GM19455 (cell line): ENCODE measurements at regions not wholly inside any gene's neighbourhood (a gene's known extent, or its start where the extent isn't known, plus 50 kb on each side); places are given as distances from the start of the nearest gene placed in this dataset.

Experiments
- ATAC-seq: cut with Tn5 transposase; IDR thresholded peaks from one replicate; pipeline ENCODE4 v1.9.1; 2021; ENCODE audit not compliant: unreplicated experiment

GRCh38 chr2:82875858-82876257 is 1583.2 kb downstream of the SUCLG1 start:
- no peak for ATAC-seq

DNA sequence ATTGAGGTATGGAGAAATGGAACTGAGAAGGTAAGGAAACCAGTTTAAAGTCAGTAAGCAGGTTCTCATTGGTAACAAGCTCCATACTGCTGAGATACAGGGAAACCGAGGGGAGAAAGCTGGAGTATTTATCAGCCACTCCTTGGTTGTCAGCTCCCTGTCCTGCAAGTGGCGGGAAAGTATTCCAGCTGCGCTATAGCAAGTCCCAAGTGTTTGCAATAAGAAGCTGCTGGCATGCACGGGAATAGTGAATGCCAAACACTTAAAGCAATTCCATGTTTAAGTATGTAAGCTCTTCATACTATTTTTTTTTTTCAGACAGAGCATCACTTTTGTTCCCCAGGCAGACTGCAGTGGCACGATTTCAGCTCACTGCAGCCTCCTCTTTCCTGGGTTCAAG is 1601.1 kb downstream of the SUCLG1 start:
- ATAC-seq = no peak

DNA sequence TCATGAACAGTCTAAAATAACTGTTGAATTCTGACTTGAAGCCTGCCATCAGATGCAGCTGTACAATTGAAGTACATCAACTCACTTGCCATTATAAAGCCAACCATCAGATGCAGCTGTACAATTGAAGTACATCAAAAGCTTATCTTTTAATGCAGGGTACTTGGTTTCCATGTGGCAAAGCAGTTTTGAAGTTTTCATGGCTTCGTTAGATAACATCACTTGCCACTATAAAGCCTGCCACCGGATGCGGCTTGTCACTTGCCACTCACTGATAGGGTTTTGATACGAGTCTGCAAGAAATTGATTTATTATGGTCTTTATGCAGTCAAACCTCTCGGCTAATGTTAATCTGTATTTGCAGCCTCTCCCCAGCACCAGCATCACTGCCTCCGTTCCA is 1605.8 kb downstream of the SUCLG1 start:
- no peak for ATAC-seq

DNA sequence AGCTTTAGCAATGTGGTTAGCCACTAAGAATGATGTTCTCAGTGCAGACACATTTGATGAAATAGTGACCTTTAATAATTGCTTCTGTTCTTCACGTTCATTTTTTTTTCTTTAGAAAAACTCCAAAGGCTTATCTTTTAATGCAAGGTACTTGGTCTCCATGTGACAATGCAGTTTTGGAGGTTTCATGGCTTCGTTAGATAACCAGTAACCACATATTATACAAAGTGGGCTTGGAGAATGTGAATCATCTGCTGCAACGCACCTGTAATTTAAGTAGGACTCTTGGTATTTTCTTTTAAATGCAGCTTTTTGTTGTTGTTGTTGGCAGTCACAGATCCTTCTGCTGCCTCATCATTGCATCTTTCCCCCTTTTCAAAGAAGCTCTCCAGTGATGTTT is 1606.3 kb downstream of the SUCLG1 start:
- no peak for ATAC-seq

DNA sequence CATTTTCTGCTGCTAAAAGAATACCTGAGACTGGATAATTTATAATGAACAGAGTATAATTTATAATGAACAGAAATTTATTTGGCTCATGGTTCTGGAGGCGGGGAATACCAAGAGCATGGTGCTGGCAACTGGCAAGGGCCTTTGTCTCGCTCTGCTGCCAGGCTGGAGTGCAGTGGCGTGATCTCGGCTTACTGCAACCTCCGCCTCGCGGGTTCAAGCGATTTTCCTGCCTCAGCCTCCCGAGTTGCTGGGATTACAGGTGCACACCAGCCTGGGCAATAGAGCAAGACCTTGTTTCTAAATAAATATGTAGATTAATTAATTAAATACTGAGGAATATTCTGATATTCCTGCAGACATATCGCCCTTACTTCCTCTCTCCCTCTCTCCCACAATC is 1610.8 kb downstream of the SUCLG1 start:
- no peak for ATAC-seq

DNA sequence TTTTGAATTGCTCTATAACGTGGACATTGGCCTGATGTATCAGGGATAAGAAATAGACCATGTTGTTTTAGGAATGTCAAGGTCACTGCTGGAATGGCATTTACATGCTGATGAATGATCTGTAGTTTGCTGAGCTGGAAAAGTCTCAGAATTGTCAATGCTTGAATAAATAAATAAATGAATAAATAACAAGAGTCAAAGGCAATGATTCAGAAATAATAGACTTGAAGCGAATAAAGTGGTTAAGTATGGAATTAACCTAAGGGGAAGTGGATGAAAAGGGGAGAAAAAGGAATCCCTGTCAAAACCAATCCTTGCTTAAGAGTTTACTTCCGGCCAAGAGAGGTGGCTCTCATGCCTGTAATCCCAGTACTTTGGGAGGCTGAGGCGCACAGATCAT is 1620.0 kb downstream of the SUCLG1 start:
- ATAC-seq = no peak

GRCh38 chr2:82837588-82838304 is 1621.3 kb downstream of the SUCLG1 start:
- no peak for ATAC-seq

DNA sequence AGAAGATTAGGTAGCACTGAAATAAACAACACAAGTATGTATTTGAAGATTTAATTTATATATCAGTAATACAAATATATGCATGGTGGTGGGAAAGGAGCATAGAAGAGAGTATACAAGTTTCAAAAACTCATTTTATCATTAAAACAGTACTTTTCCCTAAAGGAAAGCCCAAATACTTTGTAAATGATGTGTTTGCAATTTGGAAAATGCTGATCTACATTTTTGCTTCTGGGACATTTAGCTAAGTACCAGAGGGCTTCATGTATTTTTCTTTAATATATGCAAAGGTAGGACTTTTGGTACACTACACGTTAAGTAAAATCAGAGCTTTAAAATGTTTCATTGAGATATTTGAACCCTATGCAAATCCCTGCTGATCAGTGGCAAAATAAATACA is 1624.2 kb downstream of the SUCLG1 start:
- no peak for ATAC-seq

DNA sequence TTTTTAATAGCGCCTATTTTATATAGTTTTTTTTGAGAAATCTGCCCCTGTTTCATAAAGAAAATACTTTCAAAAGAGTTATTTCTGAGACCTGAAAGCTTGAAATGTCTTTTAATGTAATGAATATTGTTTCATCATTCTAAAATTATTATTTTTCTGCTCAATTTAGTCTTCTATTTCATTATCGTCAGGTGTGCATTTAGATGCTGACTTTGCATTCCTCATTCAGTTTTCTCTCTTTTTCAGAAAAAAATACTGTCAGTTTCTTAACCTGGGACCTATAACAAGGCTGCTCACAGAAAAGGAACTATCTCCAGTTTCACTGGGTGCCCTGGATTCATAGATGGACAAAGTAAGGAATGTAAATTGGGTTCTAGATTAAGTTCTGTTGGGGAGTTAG is 1631.7 kb downstream of the SUCLG1 start:
- no peak for ATAC-seq

- no peak for ATAC-seq
These were observed 1632.6 kb downstream of the SUCLG1 start for GRCh38 chr2:82826437-82826836.

- ATAC-seq = no peak
These were observed 1633.5 kb downstream of the SUCLG1 start for GRCh38 chr2:82825410-82826090.

DNA sequence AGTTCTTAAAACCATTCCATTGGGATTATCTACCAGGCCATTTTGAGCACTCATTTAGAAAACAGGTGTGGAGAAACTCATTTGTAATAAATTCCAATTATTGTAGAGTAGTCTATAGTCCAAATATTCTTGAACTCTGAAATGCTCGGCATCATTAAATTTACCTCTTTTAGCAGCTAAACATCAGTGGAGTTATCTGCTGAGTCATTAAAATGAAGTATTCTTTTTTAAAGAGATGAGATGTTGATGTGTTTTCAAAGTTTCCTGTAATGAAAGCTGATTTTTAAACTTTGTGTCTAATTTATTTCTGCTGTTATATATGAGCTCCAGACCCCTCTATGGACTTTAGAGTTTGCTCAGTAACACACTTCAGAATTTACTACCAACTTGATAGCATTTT is 1635.2 kb downstream of the SUCLG1 start:
- ATAC-seq = no peak

DNA sequence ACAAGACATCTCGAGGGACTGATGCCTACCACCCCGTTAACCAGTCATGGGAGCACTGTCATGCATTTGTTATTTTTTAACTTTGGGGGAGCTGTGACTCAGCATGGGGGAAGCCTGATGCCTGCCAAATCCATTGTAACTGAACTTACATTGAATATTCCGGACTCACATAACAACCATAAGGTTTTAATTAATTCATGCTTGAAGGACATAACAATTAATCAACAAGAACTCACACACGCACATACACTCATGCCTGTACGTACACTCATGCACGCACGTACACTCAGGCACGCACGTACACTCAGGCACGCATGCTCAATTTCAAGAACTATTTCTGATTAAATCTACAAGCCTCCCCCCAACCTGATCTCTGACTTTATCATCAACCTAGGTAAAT is 1639.1 kb downstream of the SUCLG1 start:
- ATAC-seq = no peak

DNA sequence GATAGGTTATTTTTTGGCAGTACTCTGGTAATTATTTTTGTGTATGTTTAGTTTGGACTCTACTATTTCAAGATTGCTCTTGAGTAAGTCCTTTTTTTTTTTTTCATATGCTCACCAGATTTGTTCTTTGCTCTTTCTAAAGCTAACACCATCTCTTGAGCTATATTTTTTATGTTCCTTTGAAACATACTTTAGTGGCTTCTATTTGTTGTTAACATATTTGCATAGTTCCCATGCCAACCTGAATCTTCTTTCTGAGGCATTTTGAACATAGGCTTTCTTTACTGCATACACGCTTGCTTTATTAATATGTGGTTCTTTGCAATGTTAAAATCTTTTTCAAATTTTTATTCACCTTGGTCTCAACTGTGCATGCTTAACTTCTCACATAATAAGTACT is 1644.9 kb downstream of the SUCLG1 start:
- no peak for ATAC-seq

DNA sequence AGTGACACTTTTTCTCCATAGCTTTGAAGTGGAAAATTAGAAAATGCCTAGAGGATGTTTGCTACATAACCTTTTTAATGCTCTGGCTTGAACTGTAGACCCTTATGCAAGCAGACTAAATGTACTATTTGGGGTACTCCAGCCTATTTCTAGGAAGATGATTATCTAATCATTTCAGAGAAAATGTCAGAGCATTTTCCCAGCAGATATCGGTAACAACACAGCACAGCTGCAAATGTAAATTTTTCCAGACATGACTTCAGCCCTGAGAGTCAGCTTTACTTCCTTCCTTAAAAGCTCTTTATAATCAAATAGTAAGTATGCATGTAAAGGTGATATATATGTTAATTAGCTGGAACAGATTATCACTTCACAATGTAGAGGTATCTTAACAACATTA is 1647.1 kb downstream of the SUCLG1 start:
- ATAC-seq = no peak

- ATAC-seq = no peak
These were observed 1655.8 kb downstream of the SUCLG1 start for GRCh38 chr2:82803307-82803706.

GRCh38 chr2:82797469-82797868 is 1661.6 kb downstream of the SUCLG1 start:
- no peak for ATAC-seq

GRCh38 chr2:82796132-82796531 is 1662.9 kb downstream of the SUCLG1 start:
- ATAC-seq = no peak

GRCh38 chr2:82795446-82795845 is 1663.6 kb downstream of the SUCLG1 start:
- ATAC-seq = no peak

- ATAC-seq = no peak
These were observed 1665.2 kb downstream of the SUCLG1 start for GRCh38 chr2:82793711-82794435.

GRCh38 chr2:82792316-82792715 is 1666.8 kb downstream of the SUCLG1 start:
- ATAC-seq = no peak
